HCT116 (cell line): ENCODE measurements at regions not wholly inside any gene's neighbourhood (a gene's known extent, or its start where the extent isn't known, plus 50 kb on each side); places are given as distances from the start of the nearest gene placed in this dataset.

Source experiments
- ATAC-seq: fragments of 200-7000 bp; cut with Tn5 transposase; 2 replicates; pipeline ENCODE4 v1.9.1; 2020; ENCODE audit warnings: mild to moderate bottlenecking, moderate library complexity
- BruUV-seq: library from RNA; stranded (reverse); fragments of 400-500 nt; replicated peaks from 2 replicates; lab custom pipeline; 2021; lab: Mats Ljungman, UMichigan
- CTCF ChIA-PET: fragments of 300-600 bp; sonication (Branson Sonifier 250); formaldehyde crosslinking; loops from one replicate; lab custom pipeline; 2021; ENCODE audit warnings: antibody characterized with exemption; lab: Charles Lee
- POLR2A ChIA-PET: fragments of 300-600, 350-600 bp; sonication (Branson Sonifier 250); formaldehyde crosslinking; loops from one replicate; lab custom pipeline; 2021; ENCODE audit warnings: antibody characterized with exemption; lab: Charles Lee
- RAD21 ChIA-PET, 2 experiments: fragments of 300-600 bp; sonication (Branson Sonifier 250); formaldehyde crosslinking; loops; one replicate each; lab custom pipeline; 2023; ENCODE audit warnings: low total read pairs in 2 of 2; ENCODE audit not compliant: uncharacterized antibody in 2 of 2, unreplicated experiment in 2 of 2, low non-redundant PET in 1 of 2; lab: Charles Lee
- DNase-seq: peaks from one replicate; pipeline ENCODE4 v3.0.0-alpha.2; 2010; ENCODE audit warnings: low read depth, low spot score
- H2AFZ ChIP-seq: fragments of 200-600 bp; shearing (Covaris generic), sonication (generic); 2 replicates; pipeline ENCODE4 v1.6.1; 2017; ENCODE audit warnings: low read depth, mixed run types, mixed read lengths, antibody characterized with exemption, low read length; ENCODE audit not compliant: poor library complexity, severe bottlenecking
- H3K27ac ChIP-seq: 2 replicates; pipeline ENCODE4 v1.5.1; 2012; ENCODE audit warnings: low read depth, low read length
- H3K27me3 ChIP-seq: fragments of 200-600 bp; sonication (generic); 2 replicates; pipeline ENCODE4 v1.6.1; 2016; ENCODE audit warnings: mixed run types, low read length, mixed read lengths; ENCODE audit not compliant: insufficient read depth
- H3K36me3 ChIP-seq, 2 experiments: fragments of 200-500 bp in 1 of 2; fragments of 200-600 bp in 1 of 2; sonication (Bioruptor generic) in 1 of 2; sonication (generic) in 1 of 2; 2 replicates each; pipeline versions ENCODE4 v1.5.1 to v1.6.1; 2014 to 2016; ENCODE audit warnings: low read length in 2 of 2, inconsistent platforms in 1 of 2, mixed read lengths in 1 of 2, mixed run types in 1 of 2; ENCODE audit not compliant: insufficient read depth in 2 of 2, control insufficient read depth in 1 of 2
- H3K4me1 ChIP-seq, 2 experiments: fragments of 200-600 bp in 1 of 2; sonication (generic) in 1 of 2; 2 replicates each; pipeline versions ENCODE4 v1.5.1 to v1.6.1; 2012 to 2017; ENCODE audit warnings: low read length in 2 of 2, inconsistent platforms in 1 of 2, mild to moderate bottlenecking in 1 of 2, mixed read lengths in 1 of 2, mixed run types in 1 of 2, moderate library complexity in 1 of 2; ENCODE audit not compliant: insufficient read depth in 2 of 2, control insufficient read depth in 1 of 2
- H3K4me2 ChIP-seq: fragments of 200-600 bp; sonication (generic); 2 replicates; pipeline ENCODE4 v1.6.1; 2017; ENCODE audit warnings: mixed run types, low read length, mixed read lengths
- H3K4me3 ChIP-seq, 2 experiments: fragments of 200-600 bp in 1 of 2; sonication (generic) in 1 of 2; replicated peaks in 1 of 2; 2 replicates each; pipeline ENCODE4 v1.5.1; 2011 to 2016; ENCODE audit warnings: low read length in 2 of 2, control low read depth in 1 of 2, low read depth in 1 of 2, mild to moderate bottlenecking in 1 of 2, mixed read lengths in 1 of 2, mixed run types in 1 of 2
- H3K79me2 ChIP-seq: fragments of 200-600 bp; sonication (generic); 2 replicates; pipeline ENCODE4 v1.6.1; 2017; ENCODE audit warnings: mild to moderate bottlenecking, mixed run types, low read length, moderate library complexity, mixed read lengths; ENCODE audit not compliant: insufficient read depth
- H3K9ac ChIP-seq: fragments of 200-600 bp; sonication (generic); 2 replicates; pipeline ENCODE4 v1.6.1; 2016; ENCODE audit warnings: low read length, mixed read lengths
- H3K9me2 ChIP-seq: fragments of 200-600 bp; sonication (generic), shearing (Covaris generic); 2 replicates; pipeline ENCODE4 v1.6.1; 2017; ENCODE audit warnings: mixed run types, mild to moderate bottlenecking, moderate library complexity; ENCODE audit not compliant: insufficient read depth
- H3K9me3 ChIP-seq, 2 experiments: fragments of 200-500 bp in 1 of 2; fragments of 200-600 bp in 1 of 2; sonication (Bioruptor generic) in 1 of 2; sonication (generic) in 1 of 2; 2 replicates each; pipeline ENCODE4 v1.6.1; 2014 to 2017; ENCODE audit warnings: low read length in 2 of 2, mixed read lengths in 2 of 2, inconsistent platforms in 1 of 2, low read depth in 1 of 2, mild to moderate bottlenecking in 1 of 2, mixed run types in 1 of 2, moderate library complexity in 1 of 2; ENCODE audit not compliant: control insufficient read depth in 1 of 2, insufficient read depth in 1 of 2
- H4K20me1 ChIP-seq: fragments of 200-600 bp; sonication (generic), shearing (Covaris generic); 2 replicates; pipeline ENCODE4 v1.6.1; 2017; ENCODE audit warnings: mixed run types, mild to moderate bottlenecking, moderate library complexity; ENCODE audit not compliant: insufficient read depth
- ATF3 ChIP-seq: IDR thresholded peaks from 2 replicates; pipeline ENCODE4 v1.6.1; 2012
- CBX3 ChIP-seq: IDR thresholded peaks from 2 replicates; pipeline ENCODE4 v1.6.1; 2012; ENCODE audit warnings: low read depth
- CEBPB ChIP-seq: IDR thresholded peaks from 2 replicates; pipeline ENCODE4 v1.6.1; 2012; ENCODE audit warnings: low read depth
- EZH2 ChIP-seq: fragments of 200-600 bp; sonication (generic); IDR thresholded peaks from 2 replicates; pipeline ENCODE4 v1.6.1; 2017; ENCODE audit warnings: antibody characterized with exemption, mixed run types
- EZH2phosphoT487 ChIP-seq: fragments of 200-600 bp; IDR thresholded peaks from 2 replicates; pipeline ENCODE4 v1.6.1; 2018; ENCODE audit warnings: antibody characterized with exemption, borderline replicate concordance
- MAX ChIP-seq: IDR thresholded peaks from 2 replicates; pipeline ENCODE4 v1.6.1; 2012
- POLR2A ChIP-seq: IDR thresholded peaks from 2 replicates; pipeline ENCODE4 v1.7.0; 2011; ENCODE audit warnings: borderline replicate concordance; ENCODE audit not compliant: insufficient read depth, insufficient read length; ENCODE audit errors: extremely low read depth
- POLR2AphosphoS5 ChIP-seq: IDR thresholded peaks from 2 replicates; pipeline ENCODE4 v1.6.1; 2011; ENCODE audit warnings: mild to moderate bottlenecking, low read depth, low read length, moderate library complexity
- RAD21 ChIP-seq: IDR thresholded peaks from 2 replicates; pipeline ENCODE4 v1.6.1; 2012; ENCODE audit warnings: low read depth, mild to moderate bottlenecking
- SIN3A ChIP-seq: IDR thresholded peaks from 2 replicates; pipeline ENCODE4 v1.6.1; 2012; ENCODE audit warnings: low read depth
- SP1 ChIP-seq: IDR thresholded peaks from 2 replicates; pipeline ENCODE4 v1.6.1; 2012; ENCODE audit warnings: low read depth
- TCF7L2 ChIP-seq: IDR thresholded peaks from 2 replicates; pipeline ENCODE4 v1.7.0; 2011; ENCODE audit warnings: borderline replicate concordance, inconsistent platforms; ENCODE audit not compliant: insufficient read depth, insufficient read length; ENCODE audit errors: extremely low read depth
- YY1 ChIP-seq: IDR thresholded peaks from 2 replicates; pipeline ENCODE4 v1.6.1; 2011; ENCODE audit warnings: low read length, low read depth, moderate library complexity, mild to moderate bottlenecking; ENCODE audit not compliant: insufficient replicate concordance; ENCODE audit errors: extremely low read depth
- ZBTB33 ChIP-seq: IDR thresholded peaks from 2 replicates; pipeline ENCODE4 v1.6.1; 2011; ENCODE audit warnings: mild to moderate bottlenecking, low read length, moderate library complexity; ENCODE audit not compliant: insufficient replicate concordance; ENCODE audit errors: extremely low read depth
- ZFX ChIP-seq: fragments of 450-650 bp; IDR thresholded peaks from 2 replicates; pipeline ENCODE4 v1.6.1; 2017
- ZNF274 ChIP-seq: fragments of 200-500 bp; sonication (Bioruptor generic); IDR thresholded peaks from 2 replicates; pipeline ENCODE4 v1.6.1; 2014; ENCODE audit warnings: mild to moderate bottlenecking, low read depth, low read length, inconsistent platforms
- intact Hi-C: fragments of 100-400 bp; cut with micrococcal nuclease; formaldehyde crosslinking; loops from 2 replicates; pipeline ENCODE4 v1.10.0; 2022
- TF ChIP-seq, protein P1 (sequence below), 3 experiments: fragments of 200-600 bp in 1 of 3; sonication (generic) in 1 of 3; IDR thresholded peaks in 2 of 3; conservative IDR thresholded peaks in 1 of 3; 2 replicates each; pipeline ENCODE4 v1.5.1; 2012 to 2017; ENCODE audit warnings: low read depth in 2 of 3, low read length in 2 of 3, antibody characterized with exemption in 1 of 3, borderline replicate concordance in 1 of 3, control low read depth in 1 of 3, mild to moderate bottlenecking in 1 of 3, mixed read lengths in 1 of 3, mixed run types in 1 of 3, moderate library complexity in 1 of 3; ENCODE audit not compliant: insufficient read depth in 1 of 3

DNA sequence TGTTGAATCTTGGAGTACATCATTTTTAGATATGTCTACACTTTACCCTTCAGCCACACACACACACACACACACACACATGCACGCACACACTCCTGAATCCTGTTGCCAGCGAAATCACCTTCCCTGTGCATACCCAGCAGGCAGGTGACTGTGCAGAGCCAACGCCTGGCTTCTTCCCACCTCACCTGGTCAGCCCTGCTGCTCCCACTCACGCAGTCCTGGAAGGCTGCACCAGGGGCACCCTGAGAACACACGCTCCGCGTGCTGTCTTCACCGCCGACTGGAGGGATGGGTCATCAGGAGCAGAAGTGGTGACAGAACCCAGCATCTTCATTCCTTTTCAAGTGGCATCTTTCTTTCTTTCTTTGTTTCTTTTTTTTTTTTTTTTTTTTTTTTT is 94.6 kb downstream of the TBXT start:
- TF ChIP-seq EZH2phosphoT487 (no peak), YY1 (no peak), EZH2 (no peak), RAD21 (no peak), POLR2A (no peak), CEBPB (no peak), POLR2AphosphoS5 (no peak), ZFX (no peak), CBX3 (no peak), SIN3A (no peak), TCF7L2 (no peak), ZBTB33 (no peak), ZNF274 (no peak), MAX (no peak), ATF3 (no peak), SP1 (no peak)
- TF ChIP-seq, protein P1, sequence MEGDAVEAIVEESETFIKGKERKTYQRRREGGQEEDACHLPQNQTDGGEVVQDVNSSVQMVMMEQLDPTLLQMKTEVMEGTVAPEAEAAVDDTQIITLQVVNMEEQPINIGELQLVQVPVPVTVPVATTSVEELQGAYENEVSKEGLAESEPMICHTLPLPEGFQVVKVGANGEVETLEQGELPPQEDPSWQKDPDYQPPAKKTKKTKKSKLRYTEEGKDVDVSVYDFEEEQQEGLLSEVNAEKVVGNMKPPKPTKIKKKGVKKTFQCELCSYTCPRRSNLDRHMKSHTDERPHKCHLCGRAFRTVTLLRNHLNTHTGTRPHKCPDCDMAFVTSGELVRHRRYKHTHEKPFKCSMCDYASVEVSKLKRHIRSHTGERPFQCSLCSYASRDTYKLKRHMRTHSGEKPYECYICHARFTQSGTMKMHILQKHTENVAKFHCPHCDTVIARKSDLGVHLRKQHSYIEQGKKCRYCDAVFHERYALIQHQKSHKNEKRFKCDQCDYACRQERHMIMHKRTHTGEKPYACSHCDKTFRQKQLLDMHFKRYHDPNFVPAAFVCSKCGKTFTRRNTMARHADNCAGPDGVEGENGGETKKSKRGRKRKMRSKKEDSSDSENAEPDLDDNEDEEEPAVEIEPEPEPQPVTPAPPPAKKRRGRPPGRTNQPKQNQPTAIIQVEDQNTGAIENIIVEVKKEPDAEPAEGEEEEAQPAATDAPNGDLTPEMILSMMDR (IDR thresholded peaks at IDR 0.05 in 2 of 3, conservative IDR thresholded peaks at IDR 0.05 in 1 of 3; ENCODE audit: borderline replicate concordance in 1 of 3, insufficient read depth in 1 of 3, low read depth in 2 of 3, low read length in 2 of 3) = no peak
- TF ChIP-seq, all 23 proteins: peak for 0
- no peak overlapping the region for H2AFZ ChIP-seq
- no peaks in the 10 kb centered on the region for H4K20me1 ChIP-seq
- no peaks in the 10 kb centered on the region for H3K27me3 ChIP-seq
- H3K27ac ChIP-seq = no peak overlapping the region
- no peaks in the 10 kb centered on the region for H3K9me2 ChIP-seq
- CTCF ChIA-PET = no interaction called here
- no peak for ATAC-seq
- DNase-seq = no peak
- no peak overlapping the region for H3K4me2 ChIP-seq
- H3K9me3 ChIP-seq = no peaks in the 10 kb centered on the region
- no peaks in the 10 kb centered on the region for H3K36me3 ChIP-seq
- RAD21 ChIA-PET = no interaction called here
- intact Hi-C loops = no loop called here
- no peaks in the 10 kb centered on the region for H3K79me2 ChIP-seq
- no peaks in the 10 kb centered on the region for H3K4me1 ChIP-seq
- POLR2A ChIA-PET = no interaction called here
- no peak overlapping the region for H3K9ac ChIP-seq
- H3K4me3 ChIP-seq = no peak overlapping the region
- BruUV-seq = no TSS peak
